Endothelial cell (in vitro differentiated cells): ENCODE measurements at regions not wholly inside any gene's neighbourhood (a gene's known extent, or its start where the extent isn't known, plus 50 kb on each side); places are given as distances from the start of the nearest gene placed in this dataset.

Experiments used
- DNase-seq: peaks from one replicate; pipeline ENCODE4 v3.0.0; 2021; ENCODE audit warnings: low spot score
- H3K27ac Mint-ChIP-seq: one replicate; pipeline ENCODE4 v1.8.0; 2021; ENCODE audit warnings: mixed read lengths, inconsistent platforms; ENCODE audit not compliant: unreplicated experiment
- H3K27me3 Mint-ChIP-seq: one replicate; pipeline ENCODE4 v1.8.0; 2021; ENCODE audit warnings: mild to moderate bottlenecking, moderate library complexity, mixed read lengths, inconsistent platforms; ENCODE audit not compliant: unreplicated experiment
- H3K36me3 Mint-ChIP-seq: one replicate; pipeline ENCODE4 v1.8.0; 2021; ENCODE audit warnings: mild to moderate bottlenecking, low read depth, mixed read lengths, inconsistent platforms; ENCODE audit not compliant: unreplicated experiment
- H3K4me1 Mint-ChIP-seq: one replicate; pipeline ENCODE4 v1.8.0; 2021; ENCODE audit warnings: mild to moderate bottlenecking, mixed read lengths, inconsistent platforms; ENCODE audit not compliant: unreplicated experiment
- H3K4me3 Mint-ChIP-seq: one replicate; pipeline ENCODE4 v1.8.0; 2021; ENCODE audit warnings: mild to moderate bottlenecking, mixed read lengths, inconsistent platforms; ENCODE audit not compliant: unreplicated experiment
- H3K9me3 Mint-ChIP-seq: one replicate; pipeline ENCODE4 v1.8.0; 2021; ENCODE audit warnings: mixed read lengths, inconsistent platforms; ENCODE audit not compliant: unreplicated experiment
- TF ChIP-seq, protein P1 (sequence below): fragments of 200-600 bp; sonication (generic); IDR thresholded peaks from one replicate; pipeline ENCODE4 v1.5.0; 2021; ENCODE audit warnings: antibody characterized with exemption; ENCODE audit not compliant: unreplicated experiment

DNA sequence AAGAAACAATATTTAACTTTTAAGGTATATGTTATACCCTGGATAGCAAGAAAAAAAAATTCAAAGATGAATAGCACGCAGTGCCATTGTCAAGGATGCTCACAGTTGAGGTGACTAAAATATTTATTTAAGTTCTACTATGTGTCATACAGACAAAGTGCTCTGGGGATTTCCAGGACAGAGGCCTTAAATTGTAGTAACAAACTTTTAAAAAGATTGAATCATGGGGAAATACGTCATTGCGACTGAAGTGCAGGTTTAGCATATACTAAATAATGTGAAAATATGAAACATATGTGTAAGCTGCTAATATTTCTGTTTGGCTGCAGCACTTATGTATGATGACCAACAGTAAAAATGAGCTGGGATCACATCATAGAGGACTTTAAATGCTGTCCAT is 748.0 kb upstream of the PCDH7 start:
- TF ChIP-seq, protein P1, sequence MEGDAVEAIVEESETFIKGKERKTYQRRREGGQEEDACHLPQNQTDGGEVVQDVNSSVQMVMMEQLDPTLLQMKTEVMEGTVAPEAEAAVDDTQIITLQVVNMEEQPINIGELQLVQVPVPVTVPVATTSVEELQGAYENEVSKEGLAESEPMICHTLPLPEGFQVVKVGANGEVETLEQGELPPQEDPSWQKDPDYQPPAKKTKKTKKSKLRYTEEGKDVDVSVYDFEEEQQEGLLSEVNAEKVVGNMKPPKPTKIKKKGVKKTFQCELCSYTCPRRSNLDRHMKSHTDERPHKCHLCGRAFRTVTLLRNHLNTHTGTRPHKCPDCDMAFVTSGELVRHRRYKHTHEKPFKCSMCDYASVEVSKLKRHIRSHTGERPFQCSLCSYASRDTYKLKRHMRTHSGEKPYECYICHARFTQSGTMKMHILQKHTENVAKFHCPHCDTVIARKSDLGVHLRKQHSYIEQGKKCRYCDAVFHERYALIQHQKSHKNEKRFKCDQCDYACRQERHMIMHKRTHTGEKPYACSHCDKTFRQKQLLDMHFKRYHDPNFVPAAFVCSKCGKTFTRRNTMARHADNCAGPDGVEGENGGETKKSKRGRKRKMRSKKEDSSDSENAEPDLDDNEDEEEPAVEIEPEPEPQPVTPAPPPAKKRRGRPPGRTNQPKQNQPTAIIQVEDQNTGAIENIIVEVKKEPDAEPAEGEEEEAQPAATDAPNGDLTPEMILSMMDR: no peak
- Mint-ChIP-seq H3K27me3 (no peaks in the 10 kb centered on the region), H3K36me3 (no peaks in the 10 kb centered on the region), H3K4me1 (no peaks in the 10 kb centered on the region), H3K27ac (no peak overlapping the region), H3K4me3 (no peak overlapping the region), H3K9me3 (no peaks in the 10 kb centered on the region)
- DNase-seq: no peak

DNA sequence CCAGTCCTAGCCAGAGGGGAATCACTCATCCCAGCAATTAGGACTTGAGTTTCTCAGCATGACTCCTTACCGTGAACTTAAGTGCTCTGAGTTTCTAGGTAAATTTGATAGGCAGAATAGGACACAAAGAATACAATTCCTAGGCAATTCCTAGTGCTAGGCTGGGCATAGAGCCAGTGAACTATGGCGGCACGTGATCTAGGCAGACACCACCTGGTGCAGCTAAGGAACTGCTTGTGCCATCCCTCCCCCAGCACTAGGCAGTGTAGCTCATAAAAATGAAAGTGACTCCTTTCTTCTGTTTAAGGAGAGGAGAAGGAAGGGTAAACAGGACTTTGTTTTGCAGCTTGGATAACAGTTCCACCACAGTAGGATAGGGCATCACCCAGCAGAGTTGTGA is 736.3 kb upstream of the PCDH7 start:
- Mint-ChIP-seq H3K4me1 (no peaks in the 10 kb centered on the region), H3K36me3 (no peaks in the 10 kb centered on the region), H3K4me3 (no peak overlapping the region), H3K27me3 (peaks cover 2% of the 10 kb centered on the region), H3K9me3 (no peaks in the 10 kb centered on the region), H3K27ac (no peak overlapping the region)
- DNase-seq: no peak
- TF ChIP-seq, protein P1: no peak

DNA sequence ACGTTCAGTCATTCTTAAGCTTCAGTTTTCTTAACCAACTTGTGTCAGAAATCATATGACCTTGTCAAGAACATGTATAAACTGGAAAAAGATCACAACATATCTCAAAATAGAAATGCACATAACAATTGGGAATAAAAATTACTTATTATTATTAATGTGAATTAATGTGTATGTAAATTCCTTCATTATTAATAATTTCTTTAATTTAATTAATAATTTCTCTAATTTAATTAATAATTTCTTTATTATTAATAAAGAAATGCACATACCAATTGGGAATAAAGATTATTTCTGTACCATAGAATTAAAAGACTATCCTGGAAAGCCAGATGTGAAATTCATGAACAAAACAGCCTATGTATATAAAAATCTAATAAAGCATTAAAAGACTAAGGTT is 718.5 kb upstream of the PCDH7 start:
- Mint-ChIP-seq H3K36me3 (no peaks in the 10 kb centered on the region), H3K9me3 (no peaks in the 10 kb centered on the region), H3K4me1 (no peaks in the 10 kb centered on the region), H3K27me3 (no peaks in the 10 kb centered on the region), H3K4me3 (no peak overlapping the region), H3K27ac (no peak overlapping the region)
- DNase-seq: no peak
- TF ChIP-seq, protein P1: no peak

DNA sequence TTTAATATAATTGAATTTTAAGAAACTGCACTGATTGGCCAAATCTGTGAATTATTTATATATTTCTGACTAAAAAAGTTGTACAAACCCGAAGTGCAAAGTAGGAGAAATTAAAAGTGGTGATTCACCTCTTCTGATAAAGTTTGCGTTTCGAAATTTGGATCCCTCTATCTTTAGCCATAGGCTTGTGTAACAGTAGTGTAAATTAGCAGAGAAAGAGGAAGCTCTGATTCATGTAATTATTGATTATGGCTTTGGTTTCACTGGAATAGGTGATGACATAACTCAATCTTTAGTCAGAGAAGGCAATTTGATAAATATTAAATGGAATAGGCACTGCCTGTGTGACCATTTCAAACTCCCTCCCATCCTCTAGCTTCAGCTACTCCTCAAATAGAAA is 717.8 kb upstream of the PCDH7 start:
- no peaks in the 10 kb centered on the region for H3K27me3 Mint-ChIP-seq
- TF ChIP-seq, protein P1: no peak
- H3K36me3 Mint-ChIP-seq: no peaks in the 10 kb centered on the region
- H3K4me3 Mint-ChIP-seq: no peak overlapping the region
- H3K27ac Mint-ChIP-seq: no peak overlapping the region
- no peaks in the 10 kb centered on the region for H3K4me1 Mint-ChIP-seq
- no peak for DNase-seq
- no peaks in the 10 kb centered on the region for H3K9me3 Mint-ChIP-seq

DNA sequence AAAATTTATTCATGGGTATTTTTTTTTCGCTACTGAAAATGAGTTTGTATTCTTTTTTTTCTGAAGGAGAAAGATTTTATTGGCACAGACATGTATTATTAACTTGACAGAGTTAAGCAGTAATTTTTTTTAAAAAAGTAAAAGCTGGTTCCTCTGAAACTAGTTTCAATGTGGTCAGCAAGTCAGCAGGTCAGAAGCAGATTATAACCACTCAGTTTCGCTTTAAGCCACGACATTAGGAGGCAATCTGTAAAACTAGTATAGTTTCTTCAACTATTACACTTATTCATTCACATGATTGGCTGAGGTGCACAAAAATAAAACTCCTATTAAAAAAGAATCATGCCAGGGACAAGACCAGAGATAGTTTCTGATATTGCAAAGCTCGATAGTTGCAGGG is 714.2 kb upstream of the PCDH7 start:
- DNase-seq: no peak
- TF ChIP-seq, protein P1: no peak
- no peaks in the 10 kb centered on the region for H3K4me1 Mint-ChIP-seq
- H3K4me3 Mint-ChIP-seq: no peak overlapping the region
- H3K9me3 Mint-ChIP-seq: no peaks in the 10 kb centered on the region
- no peaks in the 10 kb centered on the region for H3K36me3 Mint-ChIP-seq
- H3K27ac Mint-ChIP-seq: no peak overlapping the region
- H3K27me3 Mint-ChIP-seq: no peaks in the 10 kb centered on the region
